GM19438 (cell line): ENCODE measurements at regions not wholly inside any gene's neighbourhood (a gene's known extent, or its start where the extent isn't known, plus 50 kb on each side); places are given as distances from the start of the nearest gene placed in this dataset.
"Not testable (repeated sequence)": the region's sequence is repeated elsewhere in the genome, so short reads cannot be mapped to it uniquely, and the experiment has no call there.

Experiments
- ATAC-seq: cut with Tn5 transposase; IDR thresholded peaks from one replicate; pipeline ENCODE4 v1.9.1; 2021; ENCODE audit warnings: low read depth; ENCODE audit not compliant: unreplicated experiment

DNA sequence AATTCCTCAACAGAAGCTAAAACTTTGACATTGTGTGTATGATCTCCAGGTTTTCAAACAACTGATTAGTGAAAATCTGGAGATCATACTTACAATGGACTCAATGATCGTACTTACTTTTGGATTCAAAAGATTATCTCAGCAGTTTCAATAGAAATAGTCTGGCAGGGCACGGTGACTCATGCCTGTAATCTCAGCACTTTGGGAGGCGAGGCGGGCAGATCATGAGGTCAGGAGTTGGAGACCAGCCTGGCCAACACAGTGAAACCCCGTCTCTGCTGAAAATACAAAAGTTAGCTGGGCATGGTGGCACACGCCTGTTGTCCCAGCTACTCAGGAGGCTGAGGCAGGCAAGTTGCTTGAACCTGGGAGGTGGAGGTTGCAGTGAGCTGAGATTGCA lies 161.3 kb upstream of the MSX2 start:
- not testable (repeated sequence) for ATAC-seq

GRCh38 chr5:174563899-174564298 lies 160.5 kb upstream of the MSX2 start:
- ATAC-seq = no peak

GRCh38 chr5:174567506-174568141 lies 156.8 kb upstream of the MSX2 start:
- no peak for ATAC-seq

GRCh38 chr5:174570662-174571061 lies 153.7 kb upstream of the MSX2 start:
- no peak for ATAC-seq

DNA sequence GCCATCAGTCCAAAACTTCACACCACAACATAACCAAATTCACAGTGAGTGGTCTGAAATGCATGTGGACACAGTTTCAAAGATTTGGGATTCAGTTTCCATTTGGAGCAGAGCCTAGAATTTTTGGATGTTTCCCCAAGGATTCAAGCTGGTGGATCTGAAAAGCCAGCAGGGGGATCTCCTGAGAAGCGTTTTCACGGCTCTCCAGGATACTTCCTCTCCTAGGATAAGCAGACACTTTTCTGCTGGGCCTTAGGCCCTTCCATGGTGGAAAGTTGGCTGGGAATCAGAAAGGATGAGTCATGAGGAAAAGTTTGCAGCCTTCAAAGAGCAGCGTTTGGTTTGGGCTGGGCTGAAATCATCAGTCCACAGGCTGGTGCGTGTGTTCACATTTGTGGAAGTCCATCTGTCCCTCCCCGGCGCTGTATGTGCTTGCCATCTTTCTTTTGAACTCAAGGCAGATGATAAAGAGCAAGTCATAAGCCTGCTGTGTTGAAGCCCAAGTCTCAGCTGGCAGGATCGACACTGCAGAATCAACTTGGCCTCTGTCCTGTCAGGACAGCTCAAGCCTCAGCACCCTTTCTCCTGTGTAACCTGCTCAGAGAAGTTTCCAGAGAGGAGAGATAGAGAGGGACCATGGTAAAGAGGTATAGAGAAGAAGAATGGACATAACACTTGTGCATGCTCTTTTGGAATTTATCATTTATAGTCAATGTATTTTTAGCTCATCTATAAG lies 152.6 kb upstream of the MSX2 start:
- ATAC-seq = no peak

GRCh38 chr5:174572591-174572990 lies 151.8 kb upstream of the MSX2 start:
- no peak for ATAC-seq

GRCh38 chr5:174573221-174573994 lies 151.0 kb upstream of the MSX2 start:
- ATAC-seq = no peak

DNA sequence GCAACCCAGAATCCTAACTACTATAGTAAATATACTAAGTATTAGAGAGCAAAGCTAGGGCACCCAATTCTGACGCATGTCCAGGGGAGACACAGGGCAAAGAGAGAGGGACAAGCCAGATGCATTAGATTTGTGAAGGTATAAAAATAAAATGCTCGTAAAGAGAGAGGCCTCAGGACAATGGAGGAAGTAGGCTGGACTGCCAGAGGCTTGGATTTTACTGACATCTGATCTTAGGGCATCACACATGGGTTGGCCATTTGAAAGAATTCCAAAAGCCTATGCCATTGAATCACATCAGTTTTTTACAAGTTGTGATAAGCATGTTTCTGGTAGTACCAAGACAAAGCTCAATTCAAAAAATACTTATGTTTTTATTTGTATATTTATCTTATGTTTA lies 149.3 kb upstream of the MSX2 start:
- no peak for ATAC-seq

GRCh38 chr5:174576042-174576441 lies 148.3 kb upstream of the MSX2 start:
- no peak for ATAC-seq

DNA sequence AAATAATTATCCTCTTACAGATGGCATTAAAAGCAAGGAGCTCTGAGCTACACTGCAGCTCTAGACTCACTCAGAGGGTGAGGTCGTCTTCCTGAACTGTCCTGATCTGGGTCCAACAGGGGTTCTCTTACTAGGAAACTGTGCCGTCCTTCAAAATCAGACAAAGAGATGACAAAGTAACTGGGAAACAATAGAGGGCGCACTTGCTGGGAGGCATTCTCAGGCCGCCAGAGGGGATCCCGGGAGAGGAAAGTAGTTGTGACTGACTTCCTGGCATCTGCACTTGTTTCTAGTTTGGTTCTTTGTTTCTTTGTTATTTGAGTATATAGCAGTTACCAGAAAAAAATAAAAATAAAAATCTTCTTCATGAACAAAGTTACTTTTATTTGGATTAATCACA lies 142.9 kb upstream of the MSX2 start:
- ATAC-seq = no peak

DNA sequence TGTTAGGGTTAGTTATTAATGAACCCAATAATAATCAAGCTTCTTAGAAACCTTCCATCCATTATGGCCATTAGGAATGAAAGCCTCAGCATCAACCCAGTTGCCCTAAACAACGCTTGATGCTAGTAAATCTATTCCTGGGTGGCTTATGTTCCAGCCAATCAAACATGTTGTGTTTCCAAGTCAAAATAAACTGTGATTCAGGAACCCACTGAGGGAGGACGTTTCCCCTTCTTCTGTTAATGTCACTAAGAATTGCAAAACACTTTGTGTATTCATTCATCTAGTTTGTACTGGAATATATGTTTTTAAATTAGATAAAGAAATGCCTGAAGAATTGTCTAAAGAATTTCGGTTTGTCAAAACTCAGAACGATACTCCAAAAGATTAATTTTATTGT lies 142.5 kb upstream of the MSX2 start:
- no peak for ATAC-seq

- no peak for ATAC-seq
These were observed 141.3 kb upstream of the MSX2 start for GRCh38 chr5:174583071-174583470.

DNA sequence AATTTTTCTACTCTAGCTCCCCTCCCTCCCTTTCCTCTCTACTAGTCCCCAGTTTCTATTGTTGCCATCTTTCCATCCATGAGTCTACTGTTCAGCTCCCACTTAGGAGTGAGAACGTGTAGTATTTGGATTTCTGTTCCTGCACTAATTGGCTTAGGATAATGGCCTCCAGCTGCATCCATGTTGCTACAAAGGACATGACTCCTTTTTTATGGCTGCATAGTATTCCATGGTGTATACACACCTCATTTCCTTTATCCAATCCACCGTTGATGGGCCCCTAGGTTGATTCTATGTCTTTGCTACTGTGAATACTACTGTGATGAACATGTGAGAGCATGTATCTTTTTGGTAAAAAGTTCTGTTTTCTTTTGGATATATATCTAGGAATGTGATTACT lies 138.9 kb upstream of the MSX2 start:
- no peak for ATAC-seq

DNA sequence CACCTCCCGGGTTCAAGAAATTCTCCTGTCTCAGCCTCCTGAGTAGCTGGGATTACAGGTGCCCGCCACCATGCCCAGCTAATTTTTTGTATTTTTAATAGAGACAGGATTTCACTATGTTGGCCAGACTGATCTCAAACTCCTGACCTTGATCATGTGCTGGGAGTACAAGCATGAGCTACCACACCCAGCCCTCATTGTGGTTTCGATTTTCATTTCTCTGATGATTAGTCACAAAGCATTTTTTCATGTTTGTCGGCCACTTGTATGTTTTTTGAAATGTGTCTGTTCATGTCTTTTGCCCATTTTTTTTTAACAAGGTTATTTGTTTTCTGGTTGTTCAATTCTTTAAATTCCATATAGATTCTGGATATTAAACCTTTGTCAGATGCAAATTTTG lies 138.2 kb upstream of the MSX2 start:
- ATAC-seq = not testable (repeated sequence)

GRCh38 chr5:174589011-174589410 lies 135.4 kb upstream of the MSX2 start:
- no peak for ATAC-seq

DNA sequence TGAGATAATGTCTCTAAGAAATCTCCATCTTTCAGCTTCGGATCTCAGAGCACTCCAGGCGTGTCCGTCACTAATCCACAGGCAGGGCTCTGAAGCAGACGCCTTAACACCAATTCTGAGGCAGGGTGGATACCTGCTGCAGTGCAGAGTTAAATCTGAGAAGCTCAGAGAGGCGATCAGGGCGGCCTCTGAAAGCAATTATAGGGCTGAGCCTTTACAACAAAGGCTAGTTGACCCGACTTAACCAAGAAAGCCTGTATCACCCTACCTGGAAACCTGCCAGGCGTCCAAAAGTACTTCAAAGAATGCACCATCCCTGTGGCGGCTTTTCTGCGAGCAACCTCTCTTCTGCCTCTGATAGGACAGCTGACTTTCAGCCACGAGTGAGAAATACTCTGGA lies 134.8 kb upstream of the MSX2 start:
- ATAC-seq = no peak

DNA sequence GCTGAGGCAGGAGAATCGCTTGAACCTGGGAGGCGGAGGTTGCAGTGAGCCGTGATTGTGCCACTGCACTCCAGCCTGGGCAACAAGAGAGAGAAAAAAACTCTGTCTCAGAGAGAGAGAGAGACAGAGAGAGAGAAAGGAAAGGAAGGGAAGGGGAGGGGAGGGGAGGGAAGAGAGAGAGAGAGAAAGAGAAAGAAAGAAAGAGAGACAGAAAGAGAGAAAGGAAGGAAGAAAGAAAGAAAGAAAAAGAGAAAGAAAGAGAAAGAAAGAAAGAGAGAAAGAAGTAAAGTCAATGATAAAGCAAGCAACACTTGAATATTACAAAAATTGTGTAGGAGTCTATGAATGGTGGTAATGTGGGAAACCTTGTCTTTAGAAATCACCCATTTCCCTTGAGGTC lies 133.6 kb upstream of the MSX2 start:
- no peak for ATAC-seq

- no peak for ATAC-seq
These were observed 128.0 kb upstream of the MSX2 start for GRCh38 chr5:174596429-174596828.

DNA sequence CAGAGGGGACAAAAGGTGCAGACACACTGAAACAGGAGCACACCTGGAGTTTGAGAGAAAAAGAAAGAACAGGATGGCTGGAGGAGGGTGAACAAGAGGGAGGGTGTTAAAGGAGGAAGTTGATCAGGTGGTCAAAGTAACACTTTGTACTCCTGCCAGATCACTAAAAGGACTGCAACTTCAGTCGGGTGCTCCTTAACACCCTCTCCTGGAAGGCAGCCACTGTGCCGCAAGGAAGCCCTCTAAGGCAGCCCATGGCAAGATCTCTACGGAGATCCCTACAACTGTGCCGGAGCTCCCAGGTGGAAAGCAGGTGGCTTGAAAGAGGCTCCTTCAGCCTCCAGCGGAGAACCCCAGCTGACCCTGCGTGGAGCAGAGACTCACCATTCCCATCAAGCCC lies 124.4 kb upstream of the MSX2 start:
- no peak for ATAC-seq

- ATAC-seq = no peak
These were observed 122.4 kb upstream of the MSX2 start for GRCh38 chr5:174601946-174602345.

DNA sequence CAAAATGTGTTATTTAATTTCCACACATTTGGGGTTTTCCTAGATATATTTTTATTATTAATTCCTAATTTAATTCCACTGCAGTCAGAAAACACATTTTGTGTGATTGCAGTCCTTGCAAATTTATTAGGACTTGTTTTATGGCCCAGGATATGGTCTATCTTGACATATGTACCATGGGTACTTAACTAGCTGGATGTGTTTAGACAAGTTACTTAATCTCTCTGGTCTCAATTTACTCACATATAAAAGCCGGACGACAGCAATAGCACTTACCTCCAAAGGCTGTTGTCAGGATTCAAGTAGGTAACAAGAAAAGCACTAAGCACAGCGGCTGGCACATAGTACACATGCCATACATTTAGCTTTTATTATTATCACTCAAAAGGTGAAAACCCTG lies 118.2 kb upstream of the MSX2 start:
- no peak for ATAC-seq

DNA sequence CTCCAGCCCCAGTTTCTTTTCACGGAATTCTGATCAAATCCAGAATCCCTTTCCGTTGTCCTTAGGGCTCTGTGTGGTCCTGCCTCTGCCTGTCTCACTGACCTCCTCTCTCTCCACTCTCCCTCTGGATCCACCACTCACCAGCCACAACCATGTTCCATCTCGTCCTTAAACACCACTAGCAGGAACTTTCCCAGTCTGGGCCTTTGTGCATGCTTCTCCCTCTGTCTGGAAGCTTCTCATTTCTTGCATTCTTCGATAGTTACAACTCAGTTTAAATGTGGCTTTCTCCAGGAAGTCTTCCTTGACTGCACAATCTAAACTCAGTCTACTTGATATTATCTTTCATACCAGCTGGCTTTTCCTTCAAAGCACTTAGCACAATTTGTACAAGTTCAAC lies 117.7 kb upstream of the MSX2 start:
- no peak for ATAC-seq
